Renal cortical epithelial cell (primary cell): ENCODE measurements at regions not wholly inside any gene's neighbourhood (a gene's known extent, or its start where the extent isn't known, plus 50 kb on each side); places are given as distances from the start of the nearest gene placed in this dataset.
"Not testable (repeated sequence)": the region's sequence is repeated elsewhere in the genome, so short reads cannot be mapped to it uniquely, and the experiment has no call there.

Experiments used
- DNase-seq: peaks from one replicate; pipeline ENCODE4 v3.0.0-alpha.2; 2011; ENCODE audit warnings: low read depth

GRCh38 chrX:103428525-103428924, 52.2 kb downstream of the BEX3 start:
- DNase-seq: no peak

DNA sequence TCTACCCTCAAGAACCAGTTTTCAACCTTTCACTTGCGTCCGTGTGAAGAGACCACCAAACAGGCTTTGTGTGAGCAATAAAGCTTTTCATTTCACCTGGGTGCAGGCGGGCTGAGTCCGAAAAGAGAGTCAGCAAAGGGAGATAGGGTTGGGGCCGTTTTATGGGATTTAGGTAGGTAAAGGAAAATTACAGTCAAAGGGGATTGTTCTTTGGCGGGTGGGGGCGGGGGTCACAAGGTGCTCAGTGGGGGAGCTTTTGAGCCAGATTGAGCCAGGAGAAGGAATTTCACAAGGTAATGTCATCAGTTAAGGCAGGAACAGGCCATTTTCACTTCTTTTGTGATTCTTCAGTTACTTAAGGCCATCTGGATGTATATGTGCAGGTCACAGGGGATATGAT, 52.7 kb downstream of the BEX3 start:
- DNase-seq: not testable (repeated sequence)

- DNase-seq: peak; percentile 16
These were observed 55.0 kb downstream of the BEX3 start for GRCh38 chrX:103431316-103431715.

- DNase-seq: not testable (repeated sequence)
These were observed 56.5 kb downstream of the BEX3 start for GRCh38 chrX:103432841-103433240.

GRCh38 chrX:103437147-103437873, 61.0 kb downstream of the BEX3 start:
- DNase-seq: no peak

- DNase-seq: no peak
These were observed 62.8 kb downstream of the BEX3 start for GRCh38 chrX:103439161-103439560.

DNA sequence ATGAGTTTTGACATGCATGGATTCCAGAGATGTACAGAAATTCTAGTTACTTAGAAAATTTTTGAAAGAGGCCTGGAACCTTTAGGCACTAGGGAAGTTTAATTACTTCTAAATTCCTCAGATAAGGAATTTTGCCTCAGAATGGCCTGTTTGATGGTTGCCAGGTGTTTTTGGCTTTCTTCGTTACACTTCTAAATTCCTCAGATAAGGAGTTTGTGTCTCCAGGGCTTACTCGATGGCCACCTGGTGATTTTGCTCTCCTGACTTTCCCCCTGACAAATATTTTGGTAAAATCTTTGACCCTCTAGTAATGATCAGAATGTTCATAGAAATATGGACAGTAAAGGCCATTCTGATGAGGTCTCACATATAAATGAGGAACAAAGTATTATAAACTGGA, 64.3 kb downstream of the BEX3 start:
- no peak for DNase-seq

DNA sequence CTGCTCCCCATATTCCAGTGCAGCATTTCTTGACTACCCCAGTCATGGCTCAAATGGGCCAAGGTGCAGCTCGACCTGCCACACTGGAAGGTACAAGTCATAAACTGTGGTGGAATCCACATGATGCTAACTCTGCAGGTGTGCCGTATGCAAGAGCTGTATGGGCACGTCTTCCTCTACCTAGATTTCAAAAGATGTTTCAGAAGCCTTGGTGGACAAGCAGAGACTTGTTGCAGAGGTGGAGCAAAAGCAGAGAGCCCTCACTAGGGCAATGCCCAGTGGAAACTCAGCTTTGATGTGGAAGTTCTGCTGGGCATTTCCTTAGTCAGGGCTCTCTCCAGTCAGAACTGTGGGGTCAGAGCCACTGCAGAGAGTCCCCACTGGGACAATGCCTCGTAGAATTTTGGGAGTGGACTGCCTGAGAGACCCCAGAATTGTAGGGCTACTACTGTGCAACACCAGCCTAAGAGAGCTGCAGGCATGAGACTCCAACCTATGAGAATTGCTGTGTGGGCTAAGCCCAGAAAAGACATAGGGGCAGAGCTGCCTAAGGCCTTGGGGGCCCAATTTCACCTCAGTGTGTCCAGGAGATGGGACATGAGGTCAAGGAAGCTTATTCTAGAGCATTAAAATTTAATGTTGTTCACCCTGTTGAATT, 65.7 kb downstream of the BEX3 start:
- no peak for DNase-seq

- DNase-seq: no peak
These were observed 66.2 kb downstream of the BEX3 start for GRCh38 chrX:103442536-103442901.

DNA sequence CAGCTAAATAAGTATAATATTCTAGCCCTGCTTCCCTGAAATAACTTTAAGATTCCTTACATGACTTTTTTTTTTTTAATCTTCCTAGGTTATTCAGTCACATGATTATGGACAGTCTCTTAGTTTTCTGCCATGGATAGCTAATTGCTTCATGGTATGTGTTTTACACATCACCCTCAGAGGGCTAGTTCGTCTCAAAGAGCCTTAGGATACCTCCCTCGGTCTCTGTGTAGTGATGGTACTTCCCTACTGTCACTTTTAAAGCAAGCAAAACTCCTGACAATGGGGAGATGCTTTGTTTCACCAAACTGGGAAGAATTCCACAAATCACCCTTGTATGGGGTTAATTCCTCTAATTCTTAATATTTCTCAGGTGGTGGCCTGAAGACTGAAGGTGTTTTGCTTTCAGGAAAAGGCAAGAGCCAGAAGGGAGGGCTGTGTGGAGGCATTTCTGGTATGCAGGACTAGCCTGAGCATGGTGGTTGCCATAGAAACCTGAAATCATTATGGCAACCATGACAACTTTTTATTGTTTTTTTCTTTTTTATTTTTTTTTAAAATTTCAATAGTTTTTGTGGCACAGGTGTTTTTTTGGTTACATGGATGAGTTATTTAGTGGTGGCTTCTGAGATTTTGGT, 70.4 kb downstream of the BEX3 start:
- DNase-seq: peak; percentile 55
